ENCODE measurements at regions not wholly inside any gene's neighbourhood (a gene's known extent, or its start where the extent isn't known, plus 50 kb on each side); places are given as distances from the start of the nearest gene placed in this dataset.

DNA sequence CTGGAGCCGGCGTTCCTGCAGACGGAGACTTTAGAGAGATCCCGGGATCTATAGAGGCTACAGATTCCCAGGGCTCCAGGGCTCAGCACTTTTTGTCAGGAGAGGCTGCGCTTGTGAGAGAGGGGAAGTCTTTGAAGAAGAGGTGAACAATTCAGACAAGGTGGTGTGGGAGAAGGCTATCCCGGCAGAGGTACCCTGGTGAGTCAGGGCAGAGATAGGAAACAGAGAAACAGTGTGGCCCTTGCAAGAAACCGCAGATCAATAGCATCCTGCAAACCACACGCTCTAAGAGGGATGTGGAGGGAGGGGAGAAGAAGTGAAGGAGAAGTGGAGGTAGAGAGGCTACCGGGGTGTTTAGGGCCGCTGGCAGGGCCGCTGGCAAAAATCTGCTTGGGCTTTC is 160.5 kb upstream of the APCDD1 start:
- TF ChIP-seq CEBPB (IDR thresholded peaks at IDR 0.05) (no peak), REST (IDR thresholded peaks at IDR 0.05; ENCODE audit: low read depth) (no peak), RAD21 (IDR thresholded peaks at IDR 0.05; ENCODE audit: low read depth) (no peak), TAF1 (IDR thresholded peaks at IDR 0.05; ENCODE audit: low read depth) (no peak), EP300 (IDR thresholded peaks at IDR 0.05; ENCODE audit: borderline replicate concordance) (no peak), TEAD4 (IDR thresholded peaks at IDR 0.05) (no peak), CREB1 (IDR thresholded peaks at IDR 0.05; ENCODE audit: low read depth) (no peak), NFIC (IDR thresholded peaks at IDR 0.05) (no peak)

All from Ishikawa (cell line).